K562 (cell line): ENCODE measurements at regions not wholly inside any gene's neighbourhood (a gene's known extent, or its start where the extent isn't known, plus 50 kb on each side); places are given as distances from the start of the nearest gene placed in this dataset.

ENCODE experiments used
- ATF2 ChIP-seq: sonication (generic); formaldehyde crosslinking; IDR thresholded peaks from 2 replicates; pipeline ENCODE4 v1.8.1; 2022; ENCODE audit warnings: missing genetic modification reagents
- CEBPB ChIP-seq: fragments of 450-650 bp; IDR thresholded peaks from 2 replicates; pipeline ENCODE4 v1.6.1; 2016; ENCODE audit warnings: missing genetic modification characterization, missing compliant biosample characterization
- CREM ChIP-seq: IDR thresholded peaks from 2 replicates; pipeline ENCODE4 v1.6.1; 2014; ENCODE audit warnings: antibody characterized with exemption, low read depth
- EP400 ChIP-seq: fragments of 450-650 bp; IDR thresholded peaks from 2 replicates; pipeline ENCODE4 v1.6.1; 2017; ENCODE audit warnings: antibody characterized with exemption, mild to moderate bottlenecking, moderate library complexity
- NR2F6 ChIP-seq: fragments of 450-650 bp; formaldehyde crosslinking; IDR thresholded peaks from 2 replicates; pipeline ENCODE4 v1.4.0; 2020; ENCODE audit warnings: mild to moderate bottlenecking
- POLR2H ChIP-seq: IDR thresholded peaks from 2 replicates; pipeline ENCODE4 v1.6.1; 2016; ENCODE audit warnings: missing genetic modification characterization, low read depth, mild to moderate bottlenecking, control low read depth, missing compliant biosample characterization, moderate library complexity
- PREB ChIP-seq: sonication (generic); formaldehyde crosslinking; IDR thresholded peaks from 2 replicates; pipeline ENCODE4 v1.8.1; 2023; ENCODE audit warnings: mild to moderate bottlenecking, missing genetic modification reagents
- RCOR1 ChIP-seq, 2 experiments: IDR thresholded peaks; 2 replicates each; pipeline ENCODE4 v1.6.1; 2012; ENCODE audit warnings: low read depth in 2 of 2, low read length in 2 of 2, borderline replicate concordance in 1 of 2, improper control_type of control experiment in 1 of 2
- SRF ChIP-seq, 2 experiments: fragments of 250-450, 450-650 bp in 1 of 2; sonication (Bioruptor Pico) in 1 of 2; sonication (generic) in 1 of 2; formaldehyde crosslinking; IDR thresholded peaks; 2 replicates each; pipeline versions ENCODE4 v1.5.0 to v1.5.1; 2020 to 2022; ENCODE audit warnings: mild to moderate bottlenecking in 1 of 2, missing genetic modification reagents in 1 of 2
- SRSF3 ChIP-seq: fragments of 200-400 bp; formaldehyde crosslinking; IDR thresholded peaks from 2 replicates; pipeline ENCODE4 v1.6.1; 2016; ENCODE audit warnings: mild to moderate bottlenecking, low read length, moderate library complexity; ENCODE audit not compliant: insufficient read depth
- SUPT5H ChIP-seq: fragments of 450-650 bp; IDR thresholded peaks from 2 replicates; pipeline ENCODE4 v1.6.1; 2016
- TFAP4 ChIP-seq: sonication (generic); formaldehyde crosslinking; IDR thresholded peaks from 2 replicates; pipeline ENCODE4 v1.8.0; 2022; ENCODE audit warnings: missing genetic modification reagents, mild to moderate bottlenecking, moderate library complexity, borderline replicate concordance
- THAP12 ChIP-seq: fragments of 250-450 bp; sonication (Bioruptor Pico); IDR thresholded peaks from 2 replicates; pipeline ENCODE4 v1.9.0; 2021; ENCODE audit warnings: mild to moderate bottlenecking, inconsistent platforms
- ZBTB5 ChIP-seq: fragments of 450-650 bp; IDR thresholded peaks from 2 replicates; pipeline ENCODE4 v1.6.1; 2017; ENCODE audit warnings: antibody characterized with exemption
- ZMIZ1 ChIP-seq, 2 experiments: fragments of 150-350 bp in 1 of 2; IDR thresholded peaks; 2 replicates each; pipeline ENCODE4 v1.6.1; 2012 to 2016; ENCODE audit warnings: low read depth in 2 of 2, low read length in 2 of 2, mild to moderate bottlenecking in 1 of 2, moderate library complexity in 1 of 2
- ZNF431 ChIP-seq: sonication (generic); formaldehyde crosslinking; IDR thresholded peaks from 2 replicates; pipeline ENCODE4 v1.8.0; 2022; ENCODE audit warnings: mild to moderate bottlenecking, missing genetic modification reagents

GRCh38 chr22:22166941-22167713, 77.5 kb upstream of the VPREB1 start (continued):
- TF ChIP-seq NR2F6 (CRISPR knock-in tag) (no peak), THAP12 (CRISPR knock-in tag) (no peak), ZBTB5 (no peak), ZMIZ1 (IDR thresholded peaks at IDR 0.05; ENCODE audit: low read depth in 2 of 2, low read length in 2 of 2) (no peak), RCOR1 (IDR thresholded peaks at IDR 0.05; ENCODE audit: borderline replicate concordance in 1 of 2, low read depth in 2 of 2, low read length in 2 of 2) (no peak), SRSF3 (no peak), SUPT5H (no peak), CREM (no peak), POLR2H (tag) (no peak), SRF (CRISPR knock-in tag; IDR thresholded peaks at IDR 0.05) (no peak), CEBPB (no peak), ZNF431 (CRISPR knock-in tag) (no peak), ATF2 (CRISPR knock-in tag) (0 out of 2 replicates have a peak, but pooled peaks have one; percentile 42), PREB (CRISPR knock-in tag) (no peak), TFAP4 (CRISPR knock-in tag) (no peak), EP400 (no peak)
